CD4-positive, alpha-beta T cell treated with Interleukin-15 for 4 hours (primary cell): ENCODE measurements at regions not wholly inside any gene's neighbourhood (a gene's known extent, or its start where the extent isn't known, plus 50 kb on each side); places are given as distances from the start of the nearest gene placed in this dataset.

Experiments
- DNase-seq: peaks from one replicate; pipeline ENCODE4 v3.0.0-alpha.2; 2020; ENCODE audit warnings: low spot score

DNA sequence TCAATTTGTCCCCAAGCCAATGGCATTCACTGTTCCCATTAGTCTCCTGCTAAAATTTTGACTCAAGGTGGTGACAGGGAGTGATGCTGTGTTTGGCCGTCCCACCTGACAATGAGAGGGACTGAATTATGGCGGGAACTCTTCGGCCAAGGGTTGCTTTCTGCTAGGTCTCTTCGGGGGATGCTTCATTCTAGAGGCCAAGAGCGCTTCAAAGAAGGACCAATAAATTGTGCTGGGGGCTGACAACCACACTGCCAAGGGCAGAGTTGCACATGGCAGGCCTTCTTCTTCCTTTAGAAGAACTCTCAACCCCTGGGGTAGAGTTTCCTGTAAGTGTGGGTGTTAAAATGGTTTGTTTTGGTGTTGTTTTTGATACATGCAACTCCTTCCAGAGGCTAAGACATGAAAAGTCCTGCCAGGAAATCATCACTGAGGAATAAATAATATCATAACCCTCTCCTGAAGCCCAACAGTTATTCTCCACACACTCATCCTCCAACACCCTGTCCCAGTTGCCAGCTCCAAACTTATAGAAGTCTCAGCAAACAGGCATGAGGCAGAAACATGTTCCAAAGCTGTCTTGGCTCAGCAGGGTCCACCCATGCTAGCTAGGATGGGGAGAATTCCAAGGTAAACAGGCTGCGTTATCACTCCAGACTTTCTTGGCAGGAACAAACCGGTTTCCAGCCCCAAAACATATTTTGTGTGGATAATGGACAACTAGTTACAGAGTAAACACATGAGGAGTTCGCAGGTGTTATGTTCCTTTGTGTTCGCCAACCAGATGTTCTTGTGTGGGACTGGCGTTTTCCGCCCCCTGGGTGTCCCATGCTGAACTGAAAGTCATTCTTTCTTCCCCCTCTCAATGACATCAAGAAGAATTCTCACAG is 396.7 kb upstream of the RGMA start:
- DNase-seq: no peak

DNA sequence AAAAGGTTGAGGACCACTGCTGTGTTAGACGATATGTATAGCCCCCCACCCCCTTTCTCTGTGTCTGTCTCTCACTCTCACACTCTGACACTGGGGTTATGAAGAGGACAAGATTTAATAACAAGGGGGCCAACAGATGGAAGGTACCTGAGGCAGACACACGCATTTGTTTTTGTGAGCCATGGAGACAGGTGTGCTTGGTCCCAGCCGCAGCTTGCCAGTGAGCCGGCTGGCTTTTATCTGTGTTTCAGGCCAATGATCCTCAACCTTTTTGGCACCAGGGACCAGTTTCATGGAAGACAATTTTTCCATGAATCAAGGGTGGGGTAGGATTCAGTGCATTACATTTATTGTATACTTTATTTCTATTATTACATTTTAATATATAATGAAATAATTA is 394.9 kb upstream of the RGMA start:
- DNase-seq: no peak

DNA sequence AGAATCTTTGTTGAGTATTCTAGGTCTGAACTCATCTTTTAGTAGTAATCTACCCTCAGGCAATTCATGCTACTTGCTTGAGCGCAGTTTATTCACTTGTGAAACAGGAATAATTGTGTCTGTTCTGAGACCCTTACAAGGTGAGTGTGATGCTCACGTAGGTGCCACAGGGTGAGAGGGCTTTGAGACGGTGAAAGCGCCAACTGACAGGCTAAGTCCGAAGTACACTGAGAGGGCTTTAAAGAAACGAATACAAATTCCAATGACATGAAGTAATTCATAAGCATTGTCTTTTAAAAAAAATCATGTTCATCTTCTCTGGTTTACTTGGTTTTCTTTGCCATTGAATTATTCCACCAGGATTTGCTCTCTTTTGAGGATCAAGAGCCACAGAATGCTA is 393.7 kb upstream of the RGMA start:
- DNase-seq: no peak

DNA sequence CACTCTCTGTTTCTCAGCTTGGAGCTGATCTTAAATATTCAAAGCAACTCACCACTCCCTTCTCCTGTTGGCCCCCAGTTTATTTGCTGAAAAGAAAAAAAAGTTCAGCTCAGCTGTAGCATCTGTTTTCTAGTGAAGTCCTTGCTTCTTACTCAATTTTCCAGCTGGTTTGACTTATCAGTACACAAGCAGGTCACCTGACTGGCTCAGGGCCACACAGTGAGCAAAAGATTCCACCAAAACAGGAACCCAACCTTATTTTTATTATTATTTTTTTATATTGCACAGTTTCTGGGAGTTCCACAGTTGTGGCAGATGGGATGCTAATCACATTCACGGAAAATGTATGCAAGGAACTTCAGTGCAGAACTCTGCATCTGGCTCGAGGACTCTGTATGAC is 390.7 kb upstream of the RGMA start:
- no peak for DNase-seq

DNA sequence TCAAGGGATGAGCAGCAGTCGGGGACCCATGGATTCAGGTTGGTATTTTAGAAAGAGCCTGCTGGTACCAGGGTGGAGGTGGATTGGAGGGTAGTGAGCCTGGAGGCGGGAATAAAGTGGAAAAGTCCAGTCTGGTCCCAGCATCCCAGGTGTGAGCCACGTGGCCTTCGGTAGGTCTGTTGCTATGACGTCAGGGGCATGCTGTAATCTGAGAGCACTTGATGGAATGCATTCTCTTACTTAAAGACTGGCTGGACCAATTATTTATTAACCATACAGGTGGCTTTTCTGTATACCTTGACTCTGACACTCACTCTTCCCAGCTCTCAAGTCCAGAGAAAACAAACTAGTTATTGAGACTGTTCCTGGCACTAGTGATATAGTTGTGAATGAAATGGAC is 389.9 kb upstream of the RGMA start:
- no peak for DNase-seq

DNA sequence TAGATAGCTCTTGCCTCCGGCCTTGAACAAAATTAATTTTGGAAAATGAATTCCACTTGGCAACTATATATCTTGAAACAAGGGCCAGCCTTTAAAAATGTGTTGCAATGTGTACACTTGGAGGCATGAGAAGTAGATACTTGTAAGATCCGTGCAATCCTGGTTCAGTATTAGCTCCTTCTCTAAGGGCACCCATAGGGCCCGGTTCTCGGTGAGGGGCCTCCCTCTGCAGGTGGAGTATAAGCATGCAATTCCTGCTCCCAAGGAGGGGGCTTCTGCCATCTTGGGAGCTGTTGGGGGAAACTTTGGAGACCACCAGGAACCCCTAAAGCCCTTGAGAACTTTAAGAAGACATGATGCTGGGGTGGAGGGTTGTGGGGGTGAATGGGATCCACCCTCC is 388.7 kb upstream of the RGMA start:
- no peak for DNase-seq

DNA sequence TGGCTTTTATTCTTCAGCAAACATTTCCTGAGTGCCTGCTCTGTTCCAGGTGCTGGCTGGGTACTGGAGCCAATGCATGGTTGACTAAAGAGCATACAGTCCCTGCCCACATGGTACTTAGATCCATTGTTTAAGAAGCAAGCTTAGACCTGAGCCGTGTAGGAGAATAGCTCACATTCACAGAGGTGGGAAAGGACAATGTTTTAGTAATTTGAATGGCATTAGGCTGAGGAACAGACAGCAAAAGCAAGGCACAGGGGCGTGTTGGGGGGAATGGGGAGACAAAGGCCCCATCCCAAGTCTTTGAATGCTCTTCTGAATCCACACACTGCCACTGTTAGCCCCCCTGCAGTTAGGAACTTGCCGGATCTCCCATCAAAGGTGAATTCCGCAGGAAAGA is 388.2 kb upstream of the RGMA start:
- DNase-seq: no peak

DNA sequence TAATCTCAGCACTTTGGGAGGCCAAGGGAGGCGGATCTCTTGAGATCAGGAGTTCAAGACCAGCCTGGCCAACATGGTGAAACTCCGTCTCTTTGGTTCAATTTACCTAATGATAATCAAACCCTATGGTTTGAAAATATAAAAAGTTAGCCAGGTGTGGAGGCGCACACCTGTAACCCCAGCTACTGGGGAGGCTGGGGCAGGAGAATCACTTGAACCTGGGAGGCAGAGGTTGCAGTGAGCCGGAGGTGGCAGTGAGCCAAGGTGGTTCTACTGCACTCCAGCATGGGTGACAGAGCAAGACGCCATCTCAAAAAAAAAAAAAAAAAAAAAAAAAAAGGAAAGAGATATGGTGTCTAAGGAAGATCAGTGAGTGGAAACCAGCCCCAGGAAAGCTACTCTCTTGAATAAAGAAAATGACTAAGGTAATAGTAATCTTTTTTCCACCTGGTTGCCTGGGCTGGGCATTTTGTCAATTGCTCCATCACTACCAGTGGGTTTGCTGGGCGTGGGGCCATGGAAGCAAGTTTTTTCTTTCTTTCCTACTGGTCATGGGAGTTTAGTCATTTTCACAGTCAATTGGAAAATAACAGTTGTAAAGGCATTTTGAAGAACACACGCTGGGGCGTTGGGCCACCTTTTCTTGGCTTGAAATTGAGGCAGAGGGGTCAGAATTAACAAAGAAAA is 387.6 kb upstream of the RGMA start:
- no peak for DNase-seq

DNA sequence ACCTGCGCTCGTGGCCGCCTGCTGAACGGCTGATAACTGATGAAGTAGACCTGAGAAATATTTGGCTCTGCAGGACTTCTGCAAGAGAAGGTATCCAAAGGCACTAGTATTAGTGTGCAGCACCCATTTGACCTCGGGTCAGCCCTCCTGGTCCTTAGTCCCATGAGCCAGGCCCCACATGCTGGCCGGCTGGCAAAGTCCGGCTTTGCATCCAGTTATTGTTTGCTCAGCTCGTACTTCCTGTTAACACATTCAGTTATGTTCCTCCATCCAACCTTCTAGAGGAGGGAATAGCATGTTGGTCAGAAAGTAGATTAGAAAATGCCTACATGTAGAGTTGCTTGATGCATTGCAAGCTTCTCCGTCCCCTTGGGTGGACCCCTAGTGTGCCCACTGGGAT is 385.7 kb upstream of the RGMA start:
- no peak for DNase-seq

DNA sequence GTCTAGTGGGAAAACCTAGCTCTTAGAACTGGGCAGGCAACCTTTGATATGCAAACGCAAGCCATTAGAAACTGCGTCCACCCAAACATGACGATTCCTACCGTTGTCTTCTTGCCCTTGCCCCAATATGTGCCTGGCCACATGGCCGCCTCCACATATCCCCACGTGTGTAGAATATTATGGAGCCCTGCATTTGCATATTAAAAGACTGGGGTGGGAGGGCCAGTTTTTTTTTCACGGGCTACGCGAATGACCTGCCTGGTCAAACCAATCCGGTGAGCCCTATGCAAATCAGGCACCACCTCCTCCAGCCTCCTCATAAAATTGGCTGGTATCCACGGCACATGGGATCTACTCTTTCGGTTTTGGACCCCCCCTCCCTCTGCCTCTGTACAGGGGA is 381.0 kb upstream of the RGMA start:
- no peak for DNase-seq

DNA sequence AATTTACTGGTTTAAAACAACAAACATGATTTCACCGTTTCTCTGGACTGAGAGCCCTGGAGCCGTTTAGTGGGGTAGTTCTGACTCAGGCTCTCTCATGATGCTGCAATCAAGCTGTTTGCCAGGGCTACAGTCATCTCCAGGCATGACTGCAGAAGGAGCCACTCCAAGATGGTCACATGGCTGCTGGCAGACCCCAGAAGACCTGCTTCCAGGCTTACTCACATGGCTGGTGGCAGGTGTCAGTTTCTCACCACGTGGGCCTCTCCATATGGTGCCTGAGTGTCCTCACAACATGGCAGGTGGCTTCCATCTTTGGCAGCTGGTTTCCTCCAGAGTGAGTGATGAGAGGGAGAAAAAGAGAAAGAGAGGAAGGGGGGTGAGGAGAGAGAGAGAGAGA is 378.3 kb upstream of the RGMA start:
- no peak for DNase-seq

DNA sequence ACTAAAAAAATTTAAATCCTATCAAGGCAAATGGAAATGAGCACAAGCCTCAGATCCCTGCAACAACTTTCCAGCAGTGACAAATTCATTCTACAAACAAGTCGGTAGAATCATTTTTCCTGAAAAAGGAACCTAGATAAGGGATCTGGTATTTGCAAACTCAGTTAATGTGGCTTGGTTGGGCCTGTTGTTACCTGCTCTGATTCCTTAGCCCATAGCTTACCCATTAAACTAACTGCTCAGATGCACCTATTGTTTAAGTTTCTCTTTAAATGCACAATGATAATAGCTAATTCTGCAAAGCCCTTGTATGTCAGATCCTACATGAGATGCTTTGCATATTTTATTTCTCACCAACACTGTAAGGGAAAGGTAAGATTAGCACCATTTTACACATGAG is 377.4 kb upstream of the RGMA start:
- DNase-seq: no peak

DNA sequence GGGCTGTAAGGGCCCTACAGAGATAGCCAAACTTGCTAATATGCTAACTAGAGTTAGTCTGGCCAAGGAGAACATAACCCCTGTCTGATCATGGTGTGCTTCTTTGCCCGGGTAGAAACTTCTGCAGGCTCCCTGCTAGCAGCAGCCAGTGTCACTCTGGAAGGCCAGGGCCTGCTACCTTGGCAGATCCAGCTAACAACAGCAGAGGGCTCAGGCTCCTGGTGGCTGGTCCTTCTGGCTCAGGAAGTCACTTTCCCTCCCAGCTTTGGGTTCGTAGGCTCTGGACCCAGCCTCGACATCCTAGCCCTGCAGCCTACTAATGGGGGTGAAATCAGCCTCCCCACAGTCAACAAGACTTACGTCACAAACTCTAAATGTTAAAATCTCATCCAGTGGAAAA is 373.7 kb upstream of the RGMA start:
- no peak for DNase-seq

DNA sequence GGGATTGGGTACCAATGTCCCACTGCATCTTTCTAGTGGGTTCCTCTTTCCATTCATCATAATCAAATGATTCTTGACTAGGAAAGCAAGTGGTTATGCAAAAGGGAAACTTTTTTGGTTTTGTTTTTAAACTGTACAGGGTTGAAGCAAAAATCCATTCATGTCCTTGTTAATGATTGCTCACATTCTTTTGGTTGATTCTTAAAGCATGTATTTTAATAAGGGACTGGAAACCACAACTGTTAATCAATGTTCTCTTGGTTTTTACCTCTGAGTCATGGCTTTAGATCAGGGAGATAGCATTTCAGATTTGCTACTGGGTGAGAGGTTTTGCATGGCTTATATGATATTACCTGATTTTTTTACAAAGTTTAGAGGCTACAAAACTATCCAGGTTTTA is 371.7 kb upstream of the RGMA start:
- DNase-seq: no peak

DNA sequence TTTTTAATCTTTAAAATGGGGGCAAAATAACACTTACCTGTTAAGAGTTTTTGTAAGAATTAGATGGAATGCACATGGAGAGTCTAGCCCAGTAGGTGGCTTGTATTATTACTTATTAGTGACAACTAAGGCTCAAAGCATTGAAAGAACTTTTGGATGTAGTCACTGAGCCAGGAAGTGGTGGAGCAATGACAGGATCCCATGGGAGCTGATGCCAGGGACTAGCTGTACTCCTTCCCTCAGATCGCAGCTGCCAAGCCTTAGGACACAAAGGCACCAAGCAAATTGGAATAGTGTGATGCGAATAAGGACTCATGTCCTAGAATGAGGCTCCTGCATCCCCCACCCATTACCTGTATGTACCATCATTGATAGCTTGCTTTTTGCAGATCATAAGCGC is 370.4 kb upstream of the RGMA start:
- no peak for DNase-seq

DNA sequence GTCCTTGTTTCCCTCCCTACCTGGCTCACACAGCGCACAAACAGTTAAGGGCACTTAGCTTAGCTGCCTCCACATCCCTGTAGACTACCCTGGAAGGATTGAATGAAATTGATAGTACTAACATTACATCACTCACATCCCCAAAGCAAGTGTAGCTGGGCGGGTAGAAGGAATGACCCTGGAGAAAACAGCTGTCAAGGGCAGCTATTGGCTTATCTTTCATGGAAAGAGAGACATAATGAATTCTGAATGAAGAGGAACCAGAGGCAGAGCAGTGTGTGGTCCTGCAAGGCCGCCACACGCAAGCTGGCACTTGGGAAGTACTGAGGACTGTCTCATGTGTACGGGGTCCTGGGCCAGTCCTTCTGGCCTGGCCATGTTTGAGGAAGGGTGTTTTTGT is 369.6 kb upstream of the RGMA start:
- DNase-seq: no peak

DNA sequence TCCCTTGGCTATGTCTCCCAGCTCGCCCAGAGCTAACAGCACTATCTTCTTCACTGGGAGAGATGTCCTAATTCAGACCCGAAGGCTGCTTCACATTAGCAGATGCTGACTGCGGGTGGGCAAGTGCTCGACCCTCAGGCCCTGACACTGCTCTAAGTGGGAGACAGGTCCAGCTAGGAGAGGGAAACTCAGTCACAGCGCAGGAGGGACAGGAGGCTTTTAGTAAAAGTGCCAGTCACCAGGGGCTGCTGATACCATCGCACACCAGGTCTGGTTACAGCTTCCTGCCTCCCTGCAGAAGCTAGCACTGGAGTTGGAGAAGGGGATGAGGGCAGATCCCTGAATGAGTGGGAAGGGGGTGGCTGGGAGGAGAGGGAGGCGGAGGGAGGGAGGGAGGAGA is 365.8 kb upstream of the RGMA start:
- DNase-seq: no peak

DNA sequence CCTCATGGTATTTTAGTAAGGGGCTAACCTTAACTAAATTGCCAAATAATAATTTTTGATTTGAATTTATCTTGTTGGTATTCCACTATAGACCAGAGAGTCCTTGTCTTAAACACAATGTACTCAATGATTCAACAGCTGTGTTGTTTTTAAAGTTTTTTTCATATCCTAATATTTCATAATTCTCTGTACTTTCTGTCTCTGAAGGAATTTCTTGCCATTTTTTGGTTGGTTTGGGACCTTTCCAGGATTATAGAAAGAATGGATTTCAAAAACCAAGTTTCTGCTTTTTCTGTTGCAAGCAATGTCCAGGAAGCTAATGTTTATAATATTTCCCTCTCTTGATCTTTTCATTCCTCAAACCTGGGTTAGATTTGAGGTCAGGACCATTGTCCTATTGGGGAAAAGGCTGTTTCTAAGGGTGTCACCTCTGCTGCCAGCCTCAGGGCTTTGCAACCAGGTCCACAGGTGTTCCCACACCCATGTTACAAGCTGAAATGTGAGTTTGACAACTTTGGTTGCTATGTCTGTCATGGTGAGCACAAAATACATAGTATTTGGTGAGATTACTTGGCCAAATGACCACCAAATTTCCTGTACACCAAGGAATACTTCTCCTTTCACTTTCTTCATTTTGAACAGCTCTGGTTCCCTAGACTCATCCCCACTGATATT is 363.7 kb upstream of the RGMA start:
- DNase-seq: no peak

DNA sequence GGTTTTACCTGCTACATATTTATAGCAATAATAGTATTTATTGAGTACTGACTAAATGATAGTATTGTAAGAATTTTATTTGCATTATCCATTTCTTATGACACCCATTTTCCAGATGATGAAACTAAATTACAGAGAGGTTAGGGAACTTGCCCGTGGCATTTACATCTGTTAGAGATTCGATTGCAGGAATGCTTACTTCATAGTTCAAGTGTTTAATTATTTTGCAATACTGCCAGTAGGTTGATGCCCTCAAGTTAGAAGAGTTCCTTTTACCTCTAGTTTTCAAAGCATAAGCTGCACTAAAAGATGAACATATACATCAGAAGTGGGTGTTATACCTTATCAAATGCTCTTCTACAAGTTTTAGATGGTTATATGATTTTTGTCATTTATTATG is 362.8 kb upstream of the RGMA start:
- no peak for DNase-seq

DNA sequence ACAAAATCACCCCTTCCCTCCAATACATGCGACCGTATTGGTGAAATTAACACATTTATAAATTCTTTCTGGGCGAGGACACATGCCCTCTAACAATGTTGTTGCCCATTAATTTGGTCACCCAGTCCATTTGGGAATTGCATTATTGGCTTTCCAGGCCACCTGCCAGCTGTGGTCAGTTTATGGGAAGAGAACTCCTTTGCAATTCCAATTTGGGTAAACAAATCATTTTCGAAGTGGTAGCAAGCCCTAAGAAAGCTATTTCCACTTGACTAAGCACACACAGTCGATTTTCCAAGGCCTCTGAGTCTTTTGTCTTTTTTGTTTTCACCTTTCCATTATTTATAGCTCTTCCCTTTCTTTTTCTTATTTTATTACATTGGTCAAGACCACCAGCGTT is 362.3 kb upstream of the RGMA start:
- no peak for DNase-seq

DNA sequence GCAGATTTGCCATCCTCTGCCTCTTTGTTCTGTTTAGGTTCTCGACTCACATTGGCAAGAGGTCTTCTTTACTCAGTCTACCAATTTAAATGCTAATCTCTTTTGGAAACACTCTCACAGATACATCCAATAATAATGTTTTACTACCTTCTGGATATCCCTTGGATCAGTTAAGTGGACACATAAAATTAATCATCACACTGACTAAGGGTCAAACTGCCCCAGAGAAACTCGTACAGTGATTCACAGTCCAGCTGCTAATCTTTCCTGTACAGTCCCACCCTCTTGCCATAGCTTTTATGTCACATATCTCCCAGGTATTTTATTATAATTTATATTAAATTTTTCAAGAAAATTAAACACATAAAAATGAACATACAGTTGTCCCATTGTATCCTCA is 360.8 kb upstream of the RGMA start:
- DNase-seq: no peak

DNA sequence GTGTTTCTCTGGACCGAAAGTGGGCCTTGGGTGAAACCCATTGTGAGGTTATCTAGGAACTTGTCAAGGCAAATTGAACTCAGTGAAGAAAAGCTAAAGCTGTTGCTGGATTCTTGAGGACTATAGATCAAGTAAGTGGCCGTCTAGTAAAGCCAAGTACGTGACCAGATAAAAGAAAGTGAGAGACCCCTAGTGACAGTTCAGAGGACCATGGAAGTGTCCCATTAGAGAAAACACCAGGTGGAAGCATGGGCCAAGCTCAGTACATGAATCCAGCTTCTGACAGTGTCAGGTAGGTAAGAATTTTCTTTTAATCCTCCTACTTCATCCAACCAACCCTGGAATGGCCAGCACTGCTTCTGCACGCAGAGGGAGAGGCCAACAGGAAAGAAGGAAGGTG is 349.3 kb upstream of the RGMA start:
- no peak for DNase-seq

DNA sequence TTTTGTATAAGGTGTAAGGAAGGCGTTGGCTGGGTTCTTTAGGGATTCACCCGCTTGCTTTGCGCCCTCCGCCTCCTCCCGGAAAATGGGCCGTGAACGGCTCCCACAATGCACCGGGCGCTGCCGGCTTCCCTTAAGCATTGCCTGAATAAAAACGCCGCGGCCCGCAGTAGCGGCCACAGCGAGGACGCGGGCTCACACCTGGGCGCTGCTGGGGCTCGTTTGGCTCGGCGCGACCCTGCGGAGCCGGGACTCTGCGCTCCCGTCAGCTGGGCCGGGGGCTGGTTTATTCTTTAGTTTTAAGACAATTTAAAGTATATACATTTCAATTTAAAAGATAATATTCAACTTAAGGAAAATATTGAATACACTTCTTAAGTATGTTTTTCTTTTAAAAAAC is 343.5 kb upstream of the RGMA start:
- no peak for DNase-seq
